Natural killer cell treated with Interleukin-12 subunit alpha and Interleukin-12 subunit beta and Interleukin-15 and Interleukin-18, amount 100 ng/mL, for 72 hours (primary cell): ENCODE measurements at regions not wholly inside any gene's neighbourhood (a gene's known extent, or its start where the extent isn't known, plus 50 kb on each side); places are given as distances from the start of the nearest gene placed in this dataset.

Experiments
- ATAC-seq, 2 donors: fragments of 150-1000 bp; cut with Tn5 transposase in 1 of 2; sonication (Bioruptor Pico), chemical (Tn5 transposase) in 1 of 2; 2 replicates each; pipeline ENCODE4 v1.10.0; 2021
- DNase-seq: peaks from one replicate; pipeline ENCODE4 v3.0.0; 2022; ENCODE audit warnings: low spot score
- H3K27ac Mint-ChIP-seq, 2 donors: 1 replicate in 1 of 2; 2 replicates in 1 of 2; pipeline ENCODE4 v1.8.0; 2022; ENCODE audit warnings: mixed read lengths in 2 of 2, mild to moderate bottlenecking in 1 of 2, moderate library complexity in 1 of 2
- H3K27me3 Mint-ChIP-seq, 2 donors: 1 replicate in 1 of 2; 2 replicates in 1 of 2; pipeline ENCODE4 v1.8.0; 2022; ENCODE audit warnings: mixed read lengths in 2 of 2
- H3K36me3 Mint-ChIP-seq: one replicate; pipeline ENCODE4 v1.8.0; 2022; ENCODE audit warnings: mixed read lengths
- H3K4me1 Mint-ChIP-seq, 2 donors: 1 replicate in 1 of 2; 2 replicates in 1 of 2; pipeline ENCODE4 v1.8.0; 2022; ENCODE audit warnings: low read depth in 2 of 2, mixed read lengths in 2 of 2, mild to moderate bottlenecking in 1 of 2
- H3K4me3 Mint-ChIP-seq: one replicate; pipeline ENCODE4 v1.8.0; 2022; ENCODE audit warnings: mixed read lengths
- H3K9me3 Mint-ChIP-seq: 2 replicates; pipeline ENCODE4 v1.8.0; 2022; ENCODE audit warnings: mixed read lengths

DNA sequence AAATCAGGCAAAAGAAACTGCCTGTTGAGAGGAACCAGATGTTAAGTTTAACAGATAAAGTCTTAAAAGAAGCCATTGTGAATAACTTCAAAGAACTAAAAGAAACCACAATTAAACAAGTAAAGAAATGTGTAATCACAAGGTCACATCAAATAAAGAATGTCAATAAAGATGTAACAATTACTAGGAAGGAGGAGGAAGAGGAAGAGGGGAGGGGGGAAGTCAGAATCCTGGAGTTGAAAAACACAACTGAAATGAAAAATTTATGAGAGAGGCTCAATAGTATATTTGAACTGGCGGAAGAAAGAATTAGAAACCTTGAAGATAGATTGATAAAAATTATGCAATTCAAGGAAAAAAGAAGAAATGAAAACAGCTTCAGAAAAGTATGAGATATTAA is 88.4 kb upstream of the CRIM1 start:
- H3K27ac Mint-ChIP-seq = no peak overlapping the region
- peaks cover 22 to 23% of the 10 kb centered on the region in 2 donors for H3K4me1 Mint-ChIP-seq
- DNase-seq (no peak), ATAC-seq (no peak)
- peaks cover 14% of the 10 kb centered on the region for H3K36me3 Mint-ChIP-seq
- H3K9me3 Mint-ChIP-seq = peaks cover 11% of the 10 kb centered on the region
- no peaks in the 10 kb centered on the region for H3K27me3 Mint-ChIP-seq
- no peak overlapping the region for H3K4me3 Mint-ChIP-seq

DNA sequence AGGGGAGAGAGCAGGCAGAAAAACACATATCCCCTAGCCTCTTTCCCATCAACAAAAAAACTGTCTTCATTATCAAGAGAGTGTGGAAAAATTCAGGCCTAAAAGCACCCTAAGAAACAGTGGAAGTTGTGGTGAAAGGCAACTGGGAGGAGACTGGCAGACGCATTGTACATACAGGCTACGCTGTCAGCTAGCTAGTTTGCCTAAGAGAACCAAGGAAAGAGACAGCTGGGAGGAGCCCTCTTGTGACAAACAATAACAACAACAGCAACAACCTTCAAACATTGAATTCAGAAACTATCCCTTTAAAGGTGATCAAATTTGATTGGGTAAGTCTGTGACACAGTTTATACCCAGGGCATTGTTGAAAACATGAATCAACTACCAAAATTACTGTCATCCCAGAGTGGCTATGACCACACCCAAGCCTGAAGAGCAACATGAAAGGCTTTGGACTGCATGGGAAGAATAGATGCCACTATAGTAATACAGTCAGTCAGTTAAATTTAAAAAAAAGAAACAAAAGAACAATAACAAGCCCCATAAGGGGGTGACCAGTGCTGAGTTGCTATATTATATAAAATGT is 88.9 kb upstream of the CRIM1 start:
- H3K4me3 Mint-ChIP-seq = no peak overlapping the region
- no peak for ATAC-seq
- no peak for DNase-seq
- no peaks in the 10 kb centered on the region for H3K27me3 Mint-ChIP-seq
- peaks cover 14% of the 10 kb centered on the region for H3K36me3 Mint-ChIP-seq
- H3K4me1 Mint-ChIP-seq = peaks cover 20 to 22% of the 10 kb centered on the region in 2 donors
- no peak overlapping the region for H3K27ac Mint-ChIP-seq
- H3K9me3 Mint-ChIP-seq = peaks cover 11% of the 10 kb centered on the region

DNA sequence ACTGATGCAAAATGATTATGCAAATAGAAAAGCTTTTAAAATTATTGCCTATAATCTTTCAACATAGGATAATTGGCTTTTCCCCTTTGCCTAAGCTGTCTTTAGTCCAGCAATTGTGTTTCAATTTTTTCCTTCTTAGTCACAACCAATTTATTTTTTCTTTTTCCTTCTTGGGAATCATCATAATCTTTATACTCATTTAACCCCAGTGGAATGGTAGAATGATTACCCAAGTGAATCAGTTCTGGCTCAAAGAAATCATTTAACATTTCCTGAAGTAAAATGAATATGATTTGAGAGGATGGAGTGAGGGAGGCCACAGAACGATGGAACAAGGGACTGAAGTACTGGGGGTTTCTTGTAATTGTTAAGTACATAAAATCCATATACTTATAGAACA is 93.0 kb upstream of the CRIM1 start:
- Mint-ChIP-seq H3K4me3 (no peak overlapping the region), H3K36me3 (peaks cover 11% of the 10 kb centered on the region), H3K27me3 (peaks cover 0 to under 1% of the 10 kb centered on the region in 2 donors), H3K9me3 (peaks cover 11% of the 10 kb centered on the region), H3K4me1 (peaks cover 11 to 14% of the 10 kb centered on the region in 2 donors), H3K27ac (no peak overlapping the region)
- no peak for DNase-seq
- no peak for ATAC-seq

DNA sequence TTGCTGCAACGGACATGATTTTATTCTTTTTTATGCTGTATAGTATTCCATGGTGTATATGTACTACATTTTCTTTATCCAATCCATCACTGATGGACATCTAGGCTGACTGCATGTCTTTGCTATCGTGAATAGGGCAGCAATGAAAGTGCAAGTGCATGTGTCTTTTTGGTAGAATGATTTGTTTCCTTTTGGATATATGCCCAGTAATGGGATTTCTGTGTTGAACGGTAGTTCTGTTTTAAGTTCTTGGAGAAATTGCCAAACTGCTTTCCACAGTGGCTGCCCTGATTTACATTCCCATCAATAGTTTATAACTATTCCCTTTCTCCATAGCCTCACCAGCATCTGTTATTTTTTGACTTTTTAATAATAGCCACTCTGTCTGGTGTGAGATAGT is 99.7 kb upstream of the CRIM1 start:
- DNase-seq (no peak), ATAC-seq (no peak)
- Mint-ChIP-seq H3K4me1 (no peaks in the 10 kb centered on the region), H3K9me3 (no peaks in the 10 kb centered on the region), H3K27ac (no peak overlapping the region), H3K4me3 (no peak overlapping the region), H3K27me3 (peaks cover 0 to 11% of the 10 kb centered on the region in 2 donors), H3K36me3 (peaks cover 4% of the 10 kb centered on the region)

GRCh38 chr2:36253086-36253485 is 102.5 kb upstream of the CRIM1 start:
- Mint-ChIP-seq H3K27ac (no peak overlapping the region), H3K4me3 (no peak overlapping the region), H3K36me3 (peaks cover 4% of the 10 kb centered on the region), H3K4me1 (peaks cover 3 to 10% of the 10 kb centered on the region in 2 donors), H3K9me3 (peaks cover 4% of the 10 kb centered on the region), H3K27me3 (peaks cover 0 to 11% of the 10 kb centered on the region in 2 donors)
- ATAC-seq (no peak), DNase-seq (no peak)

- no peak for DNase-seq
- Mint-ChIP-seq H3K27me3 (no peaks in the 10 kb centered on the region), H3K9me3 (peaks cover 4% of the 10 kb centered on the region)
Measured at GRCh38 chr2:36246320-36246990, 109.1 kb upstream of the CRIM1 start.

DNA sequence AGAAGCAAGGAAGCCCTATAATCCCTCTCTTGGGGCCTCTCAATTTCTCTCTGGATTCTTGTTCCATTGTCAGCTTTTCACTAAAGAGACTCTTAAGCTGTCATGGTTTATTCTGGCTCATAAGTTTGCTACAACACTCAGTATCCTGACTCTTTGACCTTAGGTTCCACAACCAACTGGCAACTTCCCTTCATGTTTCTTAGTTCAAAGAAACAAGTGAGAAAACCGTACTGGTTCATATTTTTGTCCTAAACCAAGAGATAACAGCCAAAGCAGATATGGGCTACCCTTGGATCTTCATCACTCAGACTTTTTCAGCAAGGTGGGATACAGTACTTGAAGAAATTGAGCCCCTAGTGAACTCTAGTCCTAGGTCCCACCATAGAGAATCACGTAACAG is 109.9 kb upstream of the CRIM1 start:
- Mint-ChIP-seq H3K27ac (peak overlapping the region; percentile 85 to 89), H3K36me3 (no peaks in the 10 kb centered on the region), H3K9me3 (peaks cover 4% of the 10 kb centered on the region), H3K4me1 (peaks cover 60 to 74% of the 10 kb centered on the region in 2 donors), H3K27me3 (no peaks in the 10 kb centered on the region), H3K4me3 (peak overlapping the region; percentile 60)
- DNase-seq (no peak), ATAC-seq (no peak)

More at GRCh38 chr2:36246320-36246990, 109.1 kb upstream of the CRIM1 start:
- peak overlapping the region; percentile 85 to 89 for H3K27ac Mint-ChIP-seq
- ATAC-seq = peak; percentile 84 to 90
- peaks cover 52 to 66% of the 10 kb centered on the region in 2 donors for H3K4me1 Mint-ChIP-seq
- H3K4me3 Mint-ChIP-seq = peak overlapping the region; percentile 60
- no peaks in the 10 kb centered on the region for H3K36me3 Mint-ChIP-seq

GRCh38 chr2:36238106-36238505 is 117.5 kb upstream of the CRIM1 start:
- H3K9me3 Mint-ChIP-seq = peaks cover 7% of the 10 kb centered on the region
- H3K27ac Mint-ChIP-seq = peak overlapping the region in 1 of 2 donors; percentile 3
- ATAC-seq = no peak
- DNase-seq = no peak
- peaks cover 9% of the 10 kb centered on the region for H3K36me3 Mint-ChIP-seq
- no peaks in the 10 kb centered on the region for H3K27me3 Mint-ChIP-seq
- peaks cover 72 to 75% of the 10 kb centered on the region in 2 donors for H3K4me1 Mint-ChIP-seq
- H3K4me3 Mint-ChIP-seq = no peak overlapping the region

DNA sequence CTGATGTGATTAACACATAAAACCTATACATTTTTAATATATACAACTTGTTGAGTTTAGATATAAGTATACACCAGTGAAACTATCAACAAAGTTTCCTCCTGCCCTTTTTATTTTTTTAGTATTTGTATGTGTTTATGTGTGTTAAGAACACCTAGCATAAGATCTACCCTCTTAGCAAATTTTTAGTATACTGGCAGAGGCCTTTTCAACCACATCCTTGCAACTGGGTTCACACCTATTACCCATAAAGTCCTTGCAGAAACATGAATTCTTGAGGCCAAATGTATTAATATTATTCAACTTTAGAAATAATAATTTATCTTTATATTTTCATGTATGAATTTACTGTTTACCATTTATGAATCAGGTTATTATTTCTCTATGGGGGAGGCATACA is 119.7 kb upstream of the CRIM1 start:
- Mint-ChIP-seq H3K27ac (peak overlapping the region; percentile 50 to 64), H3K36me3 (peaks cover 9% of the 10 kb centered on the region), H3K9me3 (peaks cover 7% of the 10 kb centered on the region), H3K4me3 (peak overlapping the region; percentile 36), H3K27me3 (no peaks in the 10 kb centered on the region), H3K4me1 (peaks cover 56 to 57% of the 10 kb centered on the region in 2 donors)
- ATAC-seq (no peak), DNase-seq (no peak)

- Mint-ChIP-seq H3K4me1 (peaks cover 51 to 54% of the 10 kb centered on the region in 2 donors), H3K27ac (peak overlapping the region; percentile 50 to 64), H3K4me3 (peak overlapping the region; percentile 36), H3K9me3 (peaks cover 7% of the 10 kb centered on the region), H3K27me3 (no peaks in the 10 kb centered on the region), H3K36me3 (peaks cover 9% of the 10 kb centered on the region)
- DNase-seq (no peak), ATAC-seq (no peak)
Measured at GRCh38 chr2:36235426-36235825, 120.2 kb upstream of the CRIM1 start.

- no peak for ATAC-seq
- Mint-ChIP-seq H3K4me1 (peaks cover 0 to 8% of the 10 kb centered on the region in 2 donors), H3K4me3 (no peak overlapping the region), H3K27ac (no peak overlapping the region), H3K36me3 (peaks cover 7% of the 10 kb centered on the region), H3K27me3 (no peaks in the 10 kb centered on the region), H3K9me3 (no peaks in the 10 kb centered on the region)
- DNase-seq = no peak
Measured at GRCh38 chr2:36223259-36223658, 132.3 kb upstream of the CRIM1 start.

- Mint-ChIP-seq H3K4me3 (no peak overlapping the region), H3K4me1 (peaks cover 0 to 7% of the 10 kb centered on the region in 2 donors), H3K27ac (no peak overlapping the region), H3K9me3 (no peaks in the 10 kb centered on the region), H3K36me3 (peaks cover 6% of the 10 kb centered on the region), H3K27me3 (no peaks in the 10 kb centered on the region)
- DNase-seq = no peak
- ATAC-seq = no peak
Measured at GRCh38 chr2:36222485-36222884, 133.1 kb upstream of the CRIM1 start.

DNA sequence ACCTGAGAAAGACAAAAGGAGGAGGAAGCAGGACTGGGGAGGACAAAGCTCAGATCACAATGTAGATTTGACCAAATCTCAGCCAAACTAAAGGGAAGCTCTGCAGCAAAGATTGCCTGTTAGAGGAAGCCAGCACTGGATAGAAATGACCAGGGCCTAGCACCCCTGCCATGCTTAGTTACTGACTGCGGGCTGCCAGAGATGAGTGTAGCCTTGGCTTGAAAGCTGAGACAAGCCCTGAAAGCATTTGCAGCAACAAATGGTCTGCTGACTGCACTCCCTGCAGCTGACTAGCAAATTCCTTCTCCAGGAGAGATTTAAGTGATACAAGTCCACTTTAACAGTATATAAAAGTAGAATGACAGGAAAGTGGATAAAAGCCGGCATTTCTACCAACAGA is 140.9 kb upstream of the CRIM1 start:
- DNase-seq = no peak
- Mint-ChIP-seq H3K27ac (no peak overlapping the region), H3K27me3 (no peaks in the 10 kb centered on the region), H3K9me3 (no peaks in the 10 kb centered on the region), H3K4me1 (no peaks in the 10 kb centered on the region), H3K4me3 (no peak overlapping the region), H3K36me3 (peaks cover 7% of the 10 kb centered on the region)
- no peak for ATAC-seq

DNA sequence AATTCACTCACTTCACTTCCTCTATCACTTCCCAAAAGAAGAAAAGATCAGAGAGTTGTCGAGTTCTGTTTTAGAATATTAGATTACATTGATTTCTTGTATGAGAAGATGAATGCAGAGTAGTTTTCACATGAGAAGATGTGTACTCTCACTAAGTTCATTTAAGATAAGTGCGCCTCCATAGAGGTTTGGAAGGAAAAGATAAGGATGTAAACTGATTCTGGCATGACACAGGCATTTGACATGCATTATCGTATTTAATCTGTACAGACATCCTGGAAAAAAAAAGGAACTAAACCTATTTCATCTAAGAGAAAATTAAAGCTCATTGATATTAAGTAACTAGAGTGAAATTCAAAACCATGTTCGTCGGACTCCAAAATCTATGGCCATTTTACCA is 152.2 kb upstream of the CRIM1 start:
- Mint-ChIP-seq H3K27ac (no peak overlapping the region), H3K4me1 (no peaks in the 10 kb centered on the region), H3K9me3 (peaks cover 9% of the 10 kb centered on the region), H3K36me3 (peaks cover 22% of the 10 kb centered on the region), H3K4me3 (no peak overlapping the region), H3K27me3 (no peaks in the 10 kb centered on the region)
- no peak for ATAC-seq
- DNase-seq = no peak
